ENCODE measurements at regions not wholly inside any gene's neighbourhood (a gene's known extent, or its start where the extent isn't known, plus 50 kb on each side); places are given as distances from the start of the nearest gene placed in this dataset.

GRCh38 chr14:56745097-56745496, 65.2 kb downstream of the OTX2 start:
- no peaks in the 10 kb centered on the region for H3F3A ChIP-seq (ENCODE audit: insufficient read depth)
- H3K27me3 ChIP-seq (replicated peaks; ENCODE audit: insufficient read depth) = no peaks in the 10 kb centered on the region
- TF ChIP-seq EZH2 (IDR thresholded peaks at IDR 0.05; ENCODE audit: insufficient read depth, poor library complexity, severe bottlenecking) = no peak
- TF ChIP-seq EZH2phosphoT487 (IDR thresholded peaks at IDR 0.05; ENCODE audit: insufficient read depth, low read depth) = no peak
- H3K27ac ChIP-seq = no peak overlapping the region
- no peaks in the 10 kb centered on the region for H3K4me1 ChIP-seq (ENCODE audit: insufficient read depth)
- H3K9me2 ChIP-seq (ENCODE audit: insufficient read depth) = no peaks in the 10 kb centered on the region
- H4K20me1 ChIP-seq (ENCODE audit: insufficient read depth) = no peaks in the 10 kb centered on the region
- H3K9ac ChIP-seq = no peak overlapping the region
- H3K79me2 ChIP-seq (ENCODE audit: insufficient read depth) = no peaks in the 10 kb centered on the region
- H3K4me2 ChIP-seq (ENCODE audit: unreplicated experiment) = no peak overlapping the region
- no peak overlapping the region for H2AFZ ChIP-seq
- no peaks in the 10 kb centered on the region for H3K36me3 ChIP-seq (ENCODE audit: low read depth)
- H3K9me3 ChIP-seq (ENCODE audit: low read depth) = no peaks in the 10 kb centered on the region
- H3K4me3 ChIP-seq = no peak overlapping the region
- 12 to 15% methylated on average over 4 of the region's 4 CpGs for WGBS, 2 experiments (ENCODE audit: low coverage in 1 of 2, low lambda C conversion rate in 2 of 2, missing lambda C conversion rate in 2 of 2)
- in situ Hi-C loops (cut with MboI) = no loop called here
- no peak for DNase-seq

DNA sequence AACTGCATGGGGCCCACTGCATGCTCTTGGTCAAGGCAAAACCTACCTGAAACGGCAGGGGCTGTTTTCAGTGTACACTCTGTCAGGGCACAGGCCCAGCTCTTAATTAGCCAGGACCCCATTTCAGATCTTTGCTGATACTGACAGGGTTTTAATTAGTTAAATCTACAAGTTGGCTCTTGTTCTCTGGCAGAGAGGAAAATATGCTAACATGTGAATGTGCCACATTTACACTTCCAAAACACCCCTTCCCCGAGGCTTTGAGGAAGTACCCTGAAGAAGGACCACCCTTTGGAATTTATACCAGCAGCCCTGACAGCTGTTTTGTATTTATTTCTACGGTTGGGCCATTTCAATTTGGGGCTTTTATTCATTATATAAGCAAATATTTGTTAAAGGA, 66.3 kb downstream of the OTX2 start:
- no peak overlapping the region for H2AFZ ChIP-seq

GRCh38 chr14:56742391-56742878, 67.8 kb downstream of the OTX2 start:
- H3K9me3 ChIP-seq (ENCODE audit: low read depth) = no peaks in the 10 kb centered on the region
- H3K4me2 ChIP-seq (ENCODE audit: unreplicated experiment) = no peak overlapping the region
- H3K79me2 ChIP-seq (ENCODE audit: insufficient read depth) = no peaks in the 10 kb centered on the region
- no peaks in the 10 kb centered on the region for H3K36me3 ChIP-seq (ENCODE audit: low read depth)
- no peaks in the 10 kb centered on the region for H3K27me3 ChIP-seq (replicated peaks; ENCODE audit: insufficient read depth)
- no peaks in the 10 kb centered on the region for H4K20me1 ChIP-seq (ENCODE audit: insufficient read depth)
- H3K4me3 ChIP-seq = no peak overlapping the region
- in situ Hi-C loops (cut with MboI) = no loop called here
- no peaks in the 10 kb centered on the region for H3K9me2 ChIP-seq (ENCODE audit: insufficient read depth)
- H3K27ac ChIP-seq = no peak overlapping the region
- TF ChIP-seq EZH2phosphoT487 (IDR thresholded peaks at IDR 0.05; ENCODE audit: insufficient read depth, low read depth) (no peak), EZH2 (IDR thresholded peaks at IDR 0.05; ENCODE audit: insufficient read depth, poor library complexity, severe bottlenecking) (no peak)
- H2AFZ ChIP-seq = no peak overlapping the region
- WGBS, 2 experiments (ENCODE audit: low coverage in 1 of 2, low lambda C conversion rate in 2 of 2, missing lambda C conversion rate in 2 of 2) = 22 to 31% methylated on average over 4 of the region's 4 CpGs
- DNase-seq = no peak
- H3K4me1 ChIP-seq (ENCODE audit: insufficient read depth) = no peaks in the 10 kb centered on the region
- H3K9ac ChIP-seq = no peak overlapping the region
- no peaks in the 10 kb centered on the region for H3F3A ChIP-seq (ENCODE audit: insufficient read depth)

More for the DNA sequence above, 66.3 kb downstream of the OTX2 start:
- Histone ChIP-seq H3K4me1 (ENCODE audit: insufficient read depth) (no peaks in the 10 kb centered on the region), H3K9me3 (ENCODE audit: low read depth) (no peaks in the 10 kb centered on the region), H3K9me2 (ENCODE audit: insufficient read depth) (no peaks in the 10 kb centered on the region), H3K36me3 (ENCODE audit: low read depth) (no peaks in the 10 kb centered on the region), H3K4me2 (ENCODE audit: unreplicated experiment) (no peak overlapping the region), H3K27ac (no peak overlapping the region), H3F3A (ENCODE audit: insufficient read depth) (no peaks in the 10 kb centered on the region), H3K9ac (no peak overlapping the region), H3K4me3 (no peak overlapping the region), H4K20me1 (ENCODE audit: insufficient read depth) (no peaks in the 10 kb centered on the region), H3K79me2 (ENCODE audit: insufficient read depth) (no peaks in the 10 kb centered on the region), H3K27me3 (replicated peaks; ENCODE audit: insufficient read depth) (no peaks in the 10 kb centered on the region)
- in situ Hi-C loops (cut with MboI) = no loop called here
- TF ChIP-seq EZH2 (IDR thresholded peaks at IDR 0.05; ENCODE audit: insufficient read depth, poor library complexity, severe bottlenecking) (no peak), EZH2phosphoT487 (IDR thresholded peaks at IDR 0.05; ENCODE audit: insufficient read depth, low read depth) (no peak)
- no peak for DNase-seq
- WGBS, 2 experiments (ENCODE audit: low coverage in 1 of 2, low lambda C conversion rate in 2 of 2, missing lambda C conversion rate in 2 of 2) = 0 to 3% methylated on average over 3 of the region's 3 CpGs

DNA sequence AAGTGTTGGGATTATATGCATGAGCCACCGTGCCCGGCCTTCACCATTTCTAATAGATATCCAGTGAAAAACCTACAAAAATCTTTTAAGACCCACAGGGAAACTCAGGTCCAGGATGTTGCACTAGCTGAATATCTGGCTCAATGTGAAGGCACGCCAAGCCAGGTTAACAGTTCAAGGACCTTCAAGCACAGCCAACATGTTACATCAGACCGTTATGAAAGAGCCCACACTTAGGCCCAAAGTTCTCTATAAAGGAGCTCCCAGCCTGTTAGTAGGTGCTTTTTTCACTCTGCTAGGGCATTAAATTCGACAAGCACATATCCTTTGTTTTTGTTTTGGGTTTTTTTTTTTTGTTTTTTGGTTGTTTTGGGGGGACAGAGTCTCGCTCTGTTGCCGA, 69.0 kb downstream of the OTX2 start:
- TF ChIP-seq EZH2 (IDR thresholded peaks at IDR 0.05; ENCODE audit: insufficient read depth, poor library complexity, severe bottlenecking) (no peak), EZH2phosphoT487 (IDR thresholded peaks at IDR 0.05; ENCODE audit: insufficient read depth, low read depth) (no peak)
- H3K9ac ChIP-seq = no peak overlapping the region
- H3K4me1 ChIP-seq (ENCODE audit: insufficient read depth) = no peaks in the 10 kb centered on the region
- 31 to 40% methylated on average over 7 of the region's 7 CpGs for WGBS, 2 experiments (ENCODE audit: low coverage in 1 of 2, low lambda C conversion rate in 2 of 2, missing lambda C conversion rate in 2 of 2)
- no peaks in the 10 kb centered on the region for H3K79me2 ChIP-seq (ENCODE audit: insufficient read depth)
- no peaks in the 10 kb centered on the region for H3K9me3 ChIP-seq (ENCODE audit: low read depth)
- H4K20me1 ChIP-seq (ENCODE audit: insufficient read depth) = no peaks in the 10 kb centered on the region
- H3K27me3 ChIP-seq (replicated peaks; ENCODE audit: insufficient read depth) = no peaks in the 10 kb centered on the region
- no peak overlapping the region for H3K4me3 ChIP-seq
- H3K36me3 ChIP-seq (ENCODE audit: low read depth) = no peaks in the 10 kb centered on the region
- no peaks in the 10 kb centered on the region for H3K9me2 ChIP-seq (ENCODE audit: insufficient read depth)
- H3K4me2 ChIP-seq (ENCODE audit: unreplicated experiment) = no peak overlapping the region
- DNase-seq = no peak
- H3F3A ChIP-seq (ENCODE audit: insufficient read depth) = no peaks in the 10 kb centered on the region
- in situ Hi-C loops (cut with MboI) = no loop called here
- no peak overlapping the region for H3K27ac ChIP-seq
- H2AFZ ChIP-seq = no peak overlapping the region

- no peaks in the 10 kb centered on the region for H3K4me1 ChIP-seq (ENCODE audit: insufficient read depth)
- no peaks in the 10 kb centered on the region for H3K79me2 ChIP-seq (ENCODE audit: insufficient read depth)
- DNase-seq = no peak
- no peak overlapping the region for H3K9ac ChIP-seq
- no peak overlapping the region for H3K27ac ChIP-seq
- H3K4me3 ChIP-seq = no peak overlapping the region
- no peaks in the 10 kb centered on the region for H3K27me3 ChIP-seq (replicated peaks; ENCODE audit: insufficient read depth)
- TF ChIP-seq EZH2phosphoT487 (IDR thresholded peaks at IDR 0.05; ENCODE audit: insufficient read depth, low read depth) (no peak), EZH2 (IDR thresholded peaks at IDR 0.05; ENCODE audit: insufficient read depth, poor library complexity, severe bottlenecking) (no peak)
- H4K20me1 ChIP-seq (ENCODE audit: insufficient read depth) = no peaks in the 10 kb centered on the region
- in situ Hi-C loops (cut with MboI) = no loop called here
- whole genome bisulfite sequencing, 2 experiments (ENCODE audit: low coverage in 1 of 2, low lambda C conversion rate in 2 of 2, missing lambda C conversion rate in 2 of 2) = 13 to 17% methylated on average over 1 of the region's 1 CpG
- no peak overlapping the region for H3K4me2 ChIP-seq (ENCODE audit: unreplicated experiment)
- no peaks in the 10 kb centered on the region for H3K9me3 ChIP-seq (ENCODE audit: low read depth)
- no peaks in the 10 kb centered on the region for H3K36me3 ChIP-seq (ENCODE audit: low read depth)
- no peak overlapping the region for H2AFZ ChIP-seq
- no peaks in the 10 kb centered on the region for H3F3A ChIP-seq (ENCODE audit: insufficient read depth)
- H3K9me2 ChIP-seq (ENCODE audit: insufficient read depth) = no peaks in the 10 kb centered on the region
Observed at GRCh38 chr14:56738020-56738419, 72.3 kb downstream of the OTX2 start.
